ENCODE measurements at regions not wholly inside any gene's neighbourhood (a gene's known extent, or its start where the extent isn't known, plus 50 kb on each side); places are given as distances from the start of the nearest gene placed in this dataset.

DNA sequence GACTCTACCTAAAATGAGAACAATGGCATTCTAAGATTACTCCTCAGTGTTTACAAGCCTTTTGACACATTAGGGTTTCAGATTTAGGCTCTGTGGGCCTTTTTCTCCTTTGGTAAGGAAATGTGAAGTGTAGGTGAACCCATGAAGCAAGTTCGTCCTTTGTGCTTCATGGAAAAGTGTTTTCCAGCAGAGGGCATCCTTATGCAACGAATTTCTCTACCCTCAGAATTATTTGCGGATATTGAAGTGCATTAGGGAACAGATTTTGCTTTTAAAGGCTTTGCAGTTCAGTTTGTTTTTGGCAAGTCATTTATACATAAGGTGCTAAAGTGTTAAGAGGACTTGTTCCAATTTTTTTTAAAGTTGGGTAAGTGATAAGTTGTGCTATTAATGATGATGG is 55.7 kb upstream of the FERMT1 start:
- TF ChIP-seq, protein P1, sequence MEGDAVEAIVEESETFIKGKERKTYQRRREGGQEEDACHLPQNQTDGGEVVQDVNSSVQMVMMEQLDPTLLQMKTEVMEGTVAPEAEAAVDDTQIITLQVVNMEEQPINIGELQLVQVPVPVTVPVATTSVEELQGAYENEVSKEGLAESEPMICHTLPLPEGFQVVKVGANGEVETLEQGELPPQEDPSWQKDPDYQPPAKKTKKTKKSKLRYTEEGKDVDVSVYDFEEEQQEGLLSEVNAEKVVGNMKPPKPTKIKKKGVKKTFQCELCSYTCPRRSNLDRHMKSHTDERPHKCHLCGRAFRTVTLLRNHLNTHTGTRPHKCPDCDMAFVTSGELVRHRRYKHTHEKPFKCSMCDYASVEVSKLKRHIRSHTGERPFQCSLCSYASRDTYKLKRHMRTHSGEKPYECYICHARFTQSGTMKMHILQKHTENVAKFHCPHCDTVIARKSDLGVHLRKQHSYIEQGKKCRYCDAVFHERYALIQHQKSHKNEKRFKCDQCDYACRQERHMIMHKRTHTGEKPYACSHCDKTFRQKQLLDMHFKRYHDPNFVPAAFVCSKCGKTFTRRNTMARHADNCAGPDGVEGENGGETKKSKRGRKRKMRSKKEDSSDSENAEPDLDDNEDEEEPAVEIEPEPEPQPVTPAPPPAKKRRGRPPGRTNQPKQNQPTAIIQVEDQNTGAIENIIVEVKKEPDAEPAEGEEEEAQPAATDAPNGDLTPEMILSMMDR (IDR thresholded peaks at IDR 0.05), result no peak
- Histone ChIP-seq H3K27ac (no peak overlapping the region), H3K36me3 (no peaks in the 10 kb centered on the region), H3K27me3 (peaks cover 22% of the 10 kb centered on the region), H3K4me1 (ENCODE audit: control insufficient read depth in 1 of 2, insufficient read depth in 1 of 2, low read depth in 1 of 2, low read length in 1 of 2) (no peaks in the 10 kb centered on the region), H3K4me3 (ENCODE audit: low read depth in 1 of 2, low read length in 1 of 2) (no peak overlapping the region), H3K9me3 (no peaks in the 10 kb centered on the region)

GRCh38 chr20:6173481-6173880 is 50.7 kb upstream of the FERMT1 start:
- no peak overlapping the region for H3K27ac ChIP-seq
- H3K9me3 ChIP-seq, result no peaks in the 10 kb centered on the region
- H3K36me3 ChIP-seq, result no peaks in the 10 kb centered on the region
- no peak overlapping the region for H3K4me3 ChIP-seq (ENCODE audit: low read depth in 1 of 2, low read length in 1 of 2)
- no peaks in the 10 kb centered on the region for H3K4me1 ChIP-seq (ENCODE audit: control insufficient read depth in 1 of 2, insufficient read depth in 1 of 2, low read depth in 1 of 2, low read length in 1 of 2)
- peaks cover 24% of the 10 kb centered on the region for H3K27me3 ChIP-seq
- TF ChIP-seq, protein P1 (IDR thresholded peaks at IDR 0.05), result no peak

All from neutrophil (primary cell).